ENCODE measurements at regions not wholly inside any gene's neighbourhood (a gene's known extent, or its start where the extent isn't known, plus 50 kb on each side); places are given as distances from the start of the nearest gene placed in this dataset.

DNA sequence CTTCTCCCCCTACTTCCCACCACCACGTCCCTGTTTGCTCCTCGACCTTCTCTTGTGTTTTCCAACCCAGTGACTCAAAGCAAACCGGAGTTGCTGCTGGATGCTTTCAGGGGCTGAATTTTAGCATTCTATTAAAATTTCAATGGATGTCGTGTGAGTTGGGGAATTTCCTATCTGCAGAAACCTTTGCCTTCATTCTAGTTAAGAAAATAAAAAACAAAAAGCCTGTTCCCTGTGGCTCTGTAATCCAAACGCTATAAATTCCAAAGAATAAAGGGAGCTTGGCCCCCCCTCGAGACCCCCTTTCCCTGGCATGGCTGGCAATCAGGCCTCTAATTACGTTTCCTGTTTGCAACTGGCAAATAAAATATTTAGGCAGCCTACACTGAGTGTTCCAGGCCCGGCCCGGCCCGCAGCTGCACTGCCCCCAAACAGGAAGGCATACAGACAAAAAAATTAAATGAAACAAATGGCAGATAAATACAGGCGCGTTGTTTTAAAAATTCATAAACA, 139.4 kb upstream of the PPP1R26 start:
- Histone ChIP-seq H2AFZ (ENCODE audit: low read depth, low read length) (no peak overlapping the region), H3K27ac (ENCODE audit: extremely low read depth, low read depth, low read length) (no peak overlapping the region), H3K4me1 (replicated peaks in 1 of 2; ENCODE audit: control insufficient read depth in 2 of 2, insufficient read depth in 2 of 2, low read length in 2 of 2) (peaks cover 0 to 5% of the 10 kb centered on the region in 2 experiments; a peak in 2 of 5 replicates), H3K27me3 (ENCODE audit: control insufficient read depth in 2 of 2, insufficient read depth in 2 of 2, low read length in 2 of 2) (peaks cover 2 to 47% of the 10 kb centered on the region in 2 experiments; a peak in 4 of 5 replicates), H3K9me1 (ENCODE audit: control insufficient read depth, insufficient read depth, low read length) (no peaks in the 10 kb centered on the region), H3K4me3 (no peak overlapping the region), H3K36me3 (ENCODE audit: control insufficient read depth, insufficient read depth, low read length) (no peaks in the 10 kb centered on the region), H3K9me3 (replicated peaks; ENCODE audit: control insufficient read depth, insufficient read depth, low read depth, low read length) (no peaks in the 10 kb centered on the region), H3K9ac (ENCODE audit: insufficient read depth in 1 of 2, low read depth in 2 of 2, low read length in 2 of 2) (no peak overlapping the region), H3K79me2 (ENCODE audit: control insufficient read depth, insufficient read depth, low read length) (no peaks in the 10 kb centered on the region), H4K20me1 (replicated peaks; ENCODE audit: control insufficient read depth, insufficient read depth, low read length) (peaks cover 27% of the 10 kb centered on the region), H3K4me2 (ENCODE audit: insufficient read depth, low read length) (no peak overlapping the region)
- intact Hi-C loops (cut with micrococcal nuclease) = no loop called here
- POLR2A ChIA-PET = interaction anchor here (0.6 to 1.1 kb wide), 4 partner anchors 16 to 184 kb away, joined by 3 read pairs; no protein-coding TSS in a partner anchor
- BruUV-seq (replicated peaks) = no TSS peak
- WGBS (ENCODE audit: insufficient coverage, low coverage, missing lambda C conversion rate) = 3% methylated on average over 12 of the region's 12 CpGs
- CTCF ChIA-PET (ENCODE audit: low intra/inter-chr PET ratio) = no interaction called here
- no peak for TF ChIP-seq BRCA1 (IDR thresholded peaks at IDR 0.05)
- TF ChIP-seq BRCA1 (CRISPR knock-in tag; IDR thresholded peaks at IDR 0.05) = no peak
- TF ChIP-seq SRSF9 (IDR thresholded peaks at IDR 0.05; ENCODE audit: borderline replicate concordance, low read depth, low read length) = no peak
- TF ChIP-seq RBM39 (optimal IDR thresholded peaks at IDR 0.05; ENCODE audit: low read depth, low read length) = no peak
- TF ChIP-seq, protein P1, sequence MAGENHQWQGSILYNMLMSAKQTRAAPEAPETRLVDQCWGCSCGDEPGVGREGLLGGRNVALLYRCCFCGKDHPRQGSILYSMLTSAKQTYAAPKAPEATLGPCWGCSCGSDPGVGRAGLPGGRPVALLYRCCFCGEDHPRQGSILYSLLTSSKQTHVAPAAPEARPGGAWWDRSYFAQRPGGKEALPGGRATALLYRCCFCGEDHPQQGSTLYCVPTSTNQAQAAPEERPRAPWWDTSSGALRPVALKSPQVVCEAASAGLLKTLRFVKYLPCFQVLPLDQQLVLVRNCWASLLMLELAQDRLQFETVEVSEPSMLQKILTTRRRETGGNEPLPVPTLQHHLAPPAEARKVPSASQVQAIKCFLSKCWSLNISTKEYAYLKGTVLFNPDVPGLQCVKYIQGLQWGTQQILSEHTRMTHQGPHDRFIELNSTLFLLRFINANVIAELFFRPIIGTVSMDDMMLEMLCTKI (IDR thresholded peaks at IDR 0.05; ENCODE audit: partially characterized antibody) = no peak
- no peak for TF ChIP-seq HLTF (IDR thresholded peaks at IDR 0.05)
- no peak for TF ChIP-seq HSF4 (CRISPR knock-in tag; IDR thresholded peaks at IDR 0.05; ENCODE audit: borderline replicate concordance)
- no peak for TF ChIP-seq ADNP (tag; IDR thresholded peaks at IDR 0.05)
- TF ChIP-seq SMAD4 (CRISPR knock-in tag; conservative IDR thresholded peaks at IDR 0.05) = no peak
- TF ChIP-seq EGR1 (conservative IDR thresholded peaks at IDR 0.05) = no peak
- no peak for TF ChIP-seq TCF3 (CRISPR knock-in tag; IDR thresholded peaks at IDR 0.05)
- TF ChIP-seq SMC3 (conservative IDR thresholded peaks at IDR 0.05; ENCODE audit: insufficient read depth, low read depth, low read length) = no peak
- no peak for TF ChIP-seq TFAP4 (CRISPR knock-in tag; IDR thresholded peaks at IDR 0.05; ENCODE audit: borderline replicate concordance)
- TF ChIP-seq GABPB1 (CRISPR knock-in tag; IDR thresholded peaks at IDR 0.05) = no peak
- no peak for DNase-seq (ENCODE audit: extremely low read depth in 1 of 4, low spot score in 3 of 4)
- in situ Hi-C loops (cut with MboI) = loop anchor here (5.0 kb wide), 1 partner anchor 253 kb away; the partner anchor contains the start of gene OLFM1
- ATAC-seq = no peak
- no peak for FAIRE-seq

All from K562 (cell line).